GM21786 (cell line): ENCODE measurements at regions not wholly inside any gene's neighbourhood (a gene's known extent, or its start where the extent isn't known, plus 50 kb on each side); places are given as distances from the start of the nearest gene placed in this dataset.

Source experiments
- ATAC-seq: cut with Tn5 transposase; IDR thresholded peaks from one replicate; pipeline ENCODE4 v1.9.1; 2021; ENCODE audit not compliant: unreplicated experiment

GRCh38 chr3:102529452-102529851 is 94.6 kb downstream of the ZPLD1 start:
- no peak for ATAC-seq

GRCh38 chr3:102530415-102531181 is 95.8 kb downstream of the ZPLD1 start:
- ATAC-seq = no peak

- no peak for ATAC-seq
These were observed 96.9 kb downstream of the ZPLD1 start for GRCh38 chr3:102531686-102532085.

- peak; percentile 43 for ATAC-seq
These were observed 98.1 kb downstream of the ZPLD1 start for GRCh38 chr3:102532901-102533300.

- no peak for ATAC-seq
These were observed 99.0 kb downstream of the ZPLD1 start for GRCh38 chr3:102533784-102534183.

- peak; percentile 76 for ATAC-seq
These were observed 101.6 kb downstream of the ZPLD1 start for GRCh38 chr3:102536456-102536855.

- ATAC-seq = no peak
These were observed 102.3 kb downstream of the ZPLD1 start for GRCh38 chr3:102537123-102537522.

GRCh38 chr3:102544741-102545140 is 109.9 kb downstream of the ZPLD1 start:
- no peak for ATAC-seq

GRCh38 chr3:102545276-102545675 is 110.5 kb downstream of the ZPLD1 start:
- no peak for ATAC-seq

- no peak for ATAC-seq
These were observed 119.1 kb downstream of the ZPLD1 start for GRCh38 chr3:102553876-102554275.

GRCh38 chr3:102570511-102570910 is 135.7 kb downstream of the ZPLD1 start:
- no peak for ATAC-seq

- ATAC-seq = no peak
These were observed 136.2 kb downstream of the ZPLD1 start for GRCh38 chr3:102571006-102571405.

GRCh38 chr3:102571720-102572384 is 137.0 kb downstream of the ZPLD1 start:
- no peak for ATAC-seq

GRCh38 chr3:102573483-102574028 is 138.7 kb downstream of the ZPLD1 start:
- no peak for ATAC-seq

- ATAC-seq = no peak
These were observed 139.5 kb downstream of the ZPLD1 start for GRCh38 chr3:102574355-102574754.

GRCh38 chr3:102576651-102577050 is 141.8 kb downstream of the ZPLD1 start:
- ATAC-seq = no peak

GRCh38 chr3:102577082-102577789 is 142.4 kb downstream of the ZPLD1 start:
- no peak for ATAC-seq

GRCh38 chr3:102580760-102581159 is 145.9 kb downstream of the ZPLD1 start:
- no peak for ATAC-seq

- ATAC-seq = no peak
These were observed 151.7 kb downstream of the ZPLD1 start for GRCh38 chr3:102586485-102586884.

GRCh38 chr3:102593812-102594602 is 159.2 kb downstream of the ZPLD1 start:
- no peak for ATAC-seq

GRCh38 chr3:102595057-102595456 is 160.2 kb downstream of the ZPLD1 start:
- no peak for ATAC-seq
